GM19023 (cell line): ENCODE measurements at regions not wholly inside any gene's neighbourhood (a gene's known extent, or its start where the extent isn't known, plus 50 kb on each side); places are given as distances from the start of the nearest gene placed in this dataset.

Experiments used
- ATAC-seq: cut with Tn5 transposase; IDR thresholded peaks from one replicate; pipeline ENCODE4 v1.9.1; 2021; ENCODE audit warnings: mild to moderate bottlenecking, moderate library complexity; ENCODE audit not compliant: unreplicated experiment

DNA sequence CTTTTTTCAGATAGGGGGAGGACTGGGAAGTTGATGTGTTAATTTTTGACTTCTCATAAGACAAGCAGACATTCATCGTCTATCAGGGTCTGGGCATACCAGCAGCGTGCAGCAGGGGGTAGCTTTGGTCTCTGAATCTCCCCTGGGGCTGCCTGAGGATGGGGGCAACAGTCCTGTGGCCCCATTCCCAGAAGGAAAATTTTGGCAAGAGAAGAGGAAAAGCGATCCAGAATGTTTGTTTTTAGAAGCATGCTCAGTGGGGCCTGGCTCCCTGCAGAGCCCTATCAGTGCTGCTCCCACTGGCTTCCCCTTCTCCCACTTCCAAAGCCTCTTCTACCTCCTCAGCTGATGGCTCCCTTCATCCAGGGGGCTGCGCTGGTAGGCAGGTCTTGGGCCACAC is 194.8 kb upstream of the IL12B start:
- no peak for ATAC-seq

DNA sequence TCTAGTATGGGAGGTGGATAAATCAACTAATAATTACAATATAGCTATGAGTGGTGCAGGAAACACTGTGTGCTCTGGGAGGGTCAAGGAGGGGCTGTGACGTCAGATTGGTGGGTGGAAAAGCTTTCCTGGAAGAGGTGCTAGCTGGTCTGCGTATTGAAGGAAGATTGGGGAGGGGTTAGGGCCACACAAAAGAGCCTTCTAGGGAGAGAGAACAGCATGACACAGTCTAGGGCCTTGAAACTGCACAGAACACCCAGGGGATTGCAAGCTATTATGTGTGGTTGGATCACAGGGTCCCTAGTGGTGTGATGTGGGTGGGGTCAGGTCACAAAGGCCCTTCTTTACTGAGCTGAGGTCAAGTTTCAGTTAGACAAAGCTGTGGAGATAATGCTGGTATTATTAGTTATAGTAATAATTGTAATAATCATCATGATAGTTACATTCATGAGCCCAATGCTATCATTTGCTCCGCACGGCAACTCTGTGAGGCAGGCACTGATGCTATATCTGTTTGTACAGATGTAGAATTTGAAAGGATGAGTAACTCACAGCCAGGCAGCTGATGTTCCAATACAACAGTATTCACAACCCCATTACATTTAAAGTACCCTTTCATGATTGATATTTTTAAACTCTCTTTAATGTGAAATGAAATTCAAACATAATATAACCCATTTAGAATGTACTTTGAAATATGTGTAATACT is 197.4 kb upstream of the IL12B start:
- no peak for ATAC-seq

GRCh38 chr5:159531554-159532105 is 201.3 kb upstream of the IL12B start:
- no peak for ATAC-seq

- ATAC-seq: no peak
Measured at GRCh38 chr5:159533197-159533596, 202.9 kb upstream of the IL12B start.

DNA sequence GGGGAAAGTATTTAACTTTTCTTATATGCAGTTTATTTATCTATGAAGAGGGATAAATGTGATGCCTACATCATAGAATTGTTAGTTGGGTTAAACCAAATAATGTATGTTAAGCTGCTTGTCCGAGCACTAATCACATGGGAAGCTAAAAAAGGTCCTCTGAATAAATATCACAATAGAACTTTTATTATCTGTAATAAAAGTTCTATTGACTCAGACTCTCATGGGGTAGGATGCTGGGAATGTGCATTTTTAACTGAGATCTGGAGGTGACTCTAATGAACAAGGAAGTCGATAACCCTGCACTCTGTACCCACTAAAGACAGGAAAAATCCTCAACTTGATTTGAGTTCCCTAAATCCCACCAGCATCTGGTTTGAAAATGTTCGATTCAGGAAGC is 205.9 kb upstream of the IL12B start:
- no peak for ATAC-seq

DNA sequence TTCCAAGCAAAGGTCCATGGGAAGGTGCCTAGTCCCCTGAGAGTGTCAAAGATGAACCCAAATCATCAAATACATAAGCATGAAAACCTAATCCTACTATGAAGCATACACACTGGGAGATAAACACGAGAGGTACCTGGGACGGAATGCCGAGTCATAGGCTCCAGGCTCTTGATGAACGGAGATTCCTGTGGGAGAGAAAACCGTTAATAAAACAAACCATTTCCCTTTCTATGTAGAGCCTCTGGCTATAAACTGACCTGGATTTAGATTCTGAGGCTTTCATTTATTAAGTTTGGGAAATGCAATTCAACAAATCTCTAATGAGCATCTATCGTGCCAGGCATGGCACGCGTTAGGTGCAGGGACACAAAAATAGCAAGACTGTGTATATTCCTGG is 206.4 kb upstream of the IL12B start:
- ATAC-seq: no peak

- ATAC-seq: no peak
Measured at GRCh38 chr5:159539678-159540077, 209.4 kb upstream of the IL12B start.

DNA sequence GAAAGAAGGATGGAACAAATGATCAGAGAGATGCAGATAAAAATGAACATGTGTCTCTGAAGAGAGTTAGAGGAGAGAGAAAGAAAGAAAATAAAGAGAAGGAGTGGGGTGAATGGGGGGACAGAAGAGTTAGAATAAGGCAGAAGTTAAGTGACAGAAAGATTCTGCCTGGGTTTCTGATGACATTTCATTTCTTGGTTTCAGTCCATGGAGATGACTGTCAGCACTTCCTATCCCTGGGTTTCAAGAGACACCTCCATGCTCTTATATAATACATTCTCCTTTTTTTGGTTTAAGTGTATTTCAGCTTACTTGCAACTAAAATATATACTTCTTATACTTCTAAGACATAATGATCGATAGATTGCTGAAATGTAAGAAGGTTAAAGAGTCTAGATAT is 213.0 kb upstream of the IL12B start:
- no peak for ATAC-seq

- no peak for ATAC-seq
Measured at GRCh38 chr5:159545156-159545555, 214.9 kb upstream of the IL12B start.

DNA sequence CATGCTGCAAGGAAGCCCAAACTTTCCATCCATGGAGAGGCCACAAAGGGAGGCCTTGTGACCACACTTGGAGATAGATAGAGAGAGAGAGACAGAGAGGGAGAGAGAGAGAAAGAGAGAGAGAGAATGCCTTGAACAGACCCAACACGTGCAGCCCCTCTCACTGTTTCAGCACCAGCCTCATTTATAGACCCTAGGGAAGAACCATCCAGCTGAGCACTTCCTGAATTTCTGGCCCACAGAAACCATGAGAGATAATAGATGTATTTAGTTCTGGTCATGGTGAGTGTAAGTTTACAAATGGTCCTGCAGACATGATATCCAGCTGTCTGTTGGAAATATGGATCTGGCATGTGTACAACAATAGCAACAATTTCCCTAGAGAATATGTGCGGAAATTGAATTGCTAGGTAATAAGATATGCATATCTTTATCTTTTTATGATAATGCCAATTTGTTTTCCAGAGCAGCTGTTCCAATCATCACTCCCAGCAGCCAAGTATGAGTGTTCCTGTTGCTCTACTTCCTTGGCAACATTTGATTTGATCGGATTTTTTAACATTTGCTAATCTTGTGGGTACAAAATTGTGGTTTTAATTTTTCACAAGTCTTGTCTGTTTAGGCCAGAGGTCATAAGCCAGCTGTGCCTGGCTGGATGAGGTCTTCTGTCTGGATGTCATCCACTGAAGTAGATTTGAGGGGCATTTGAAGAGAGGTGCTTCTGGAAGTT is 217.3 kb upstream of the IL12B start:
- ATAC-seq: no peak

- ATAC-seq: no peak
Measured at GRCh38 chr5:159548517-159548916, 218.2 kb upstream of the IL12B start.

- ATAC-seq: no peak
Measured at GRCh38 chr5:159549046-159549445, 218.8 kb upstream of the IL12B start.

- no peak for ATAC-seq
Measured at GRCh38 chr5:159550951-159551350, 220.7 kb upstream of the IL12B start.

GRCh38 chr5:159552751-159553150 is 222.5 kb upstream of the IL12B start:
- no peak for ATAC-seq

- ATAC-seq: no peak
Measured at GRCh38 chr5:159553792-159554191, 223.5 kb upstream of the IL12B start.

DNA sequence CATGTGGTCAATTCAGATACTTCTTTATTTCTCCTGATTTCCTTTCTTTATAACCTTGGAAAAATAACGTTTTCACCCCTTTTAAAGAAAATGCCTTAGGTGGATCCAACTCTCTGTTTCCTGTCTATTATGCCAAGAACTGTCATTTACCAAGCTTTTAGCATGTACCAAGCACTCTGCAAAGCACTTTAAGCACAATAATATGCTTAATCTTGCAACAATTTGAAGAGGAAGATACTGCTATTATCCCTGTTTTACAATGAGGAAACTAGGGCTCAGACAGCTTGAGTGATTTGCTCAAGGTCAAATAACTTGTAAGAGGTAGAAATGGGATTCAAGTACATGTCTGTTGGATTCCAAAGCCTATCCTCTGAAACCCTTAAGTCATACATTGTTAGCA is 224.8 kb upstream of the IL12B start:
- no peak for ATAC-seq

- no peak for ATAC-seq
Measured at GRCh38 chr5:159559337-159559736, 229.1 kb upstream of the IL12B start.

DNA sequence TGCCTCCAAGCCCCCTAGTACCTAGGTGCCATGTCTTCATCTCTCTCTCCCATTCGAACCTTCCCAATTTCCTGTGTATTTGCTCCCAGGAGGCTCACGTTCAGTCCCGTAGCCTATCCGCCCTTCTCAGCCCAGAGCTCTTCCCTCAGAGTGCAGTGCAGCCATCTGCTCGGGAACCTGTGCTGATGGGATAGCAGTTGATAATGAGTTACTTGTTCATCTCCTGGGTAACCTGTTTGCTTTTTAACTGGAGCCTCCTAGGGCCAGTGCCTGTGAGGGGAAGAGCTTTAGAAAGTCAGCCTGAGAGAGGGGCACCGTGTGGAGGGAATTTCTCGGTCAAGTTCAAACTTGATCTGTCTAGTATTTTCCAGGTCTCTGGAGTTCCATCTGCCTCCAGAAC is 229.8 kb upstream of the IL12B start:
- no peak for ATAC-seq

DNA sequence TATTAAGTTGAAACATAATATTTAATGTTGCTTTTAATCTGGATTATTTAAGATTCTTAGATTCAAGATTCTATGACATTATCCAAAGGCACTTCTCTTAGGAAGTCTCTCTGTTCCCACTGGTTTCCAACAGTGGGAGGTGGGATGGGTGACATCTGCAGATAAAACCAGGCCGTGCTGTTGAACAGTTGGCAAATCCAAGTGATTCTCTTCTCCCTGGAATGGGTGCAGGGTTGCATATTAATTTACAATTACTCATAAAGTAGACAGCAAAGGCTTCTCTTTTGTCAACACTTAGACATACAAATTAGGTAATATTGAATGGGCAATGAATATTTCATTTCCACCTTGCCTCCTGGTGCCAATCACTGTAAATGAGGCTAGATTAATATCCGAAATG is 233.7 kb upstream of the IL12B start:
- ATAC-seq: no peak

- no peak for ATAC-seq
Measured at GRCh38 chr5:159566832-159567231, 236.5 kb upstream of the IL12B start.

DNA sequence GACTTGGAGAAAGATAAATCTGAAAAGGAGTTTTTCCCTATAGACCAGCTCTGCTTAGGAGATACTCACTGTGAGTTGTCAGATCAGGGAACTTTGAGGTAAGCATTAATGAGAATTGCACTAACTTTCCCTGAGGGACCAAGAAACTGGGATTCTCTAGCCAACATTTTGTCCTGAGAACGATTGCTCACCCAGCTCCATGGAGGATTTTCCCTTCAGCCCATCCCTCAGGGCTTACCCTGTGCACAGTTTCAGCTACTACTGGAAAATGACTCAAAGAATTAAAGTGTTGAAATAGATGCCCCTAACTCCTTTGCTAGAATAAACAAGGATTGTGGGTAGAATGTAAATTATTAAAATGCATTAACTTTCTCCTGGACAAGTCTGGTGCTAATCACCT is 237.2 kb upstream of the IL12B start:
- ATAC-seq: no peak

- no peak for ATAC-seq
Measured at GRCh38 chr5:159571501-159572244, 241.4 kb upstream of the IL12B start.
